MM.1S (cell line): ENCODE measurements at regions not wholly inside any gene's neighbourhood (a gene's known extent, or its start where the extent isn't known, plus 50 kb on each side); places are given as distances from the start of the nearest gene placed in this dataset.

Source experiments
- DNase-seq: peaks from one replicate; pipeline ENCODE4 v3.0.0-alpha.2; 2015
- H2AFZ ChIP-seq: fragments of 300-600 bp; sonication (generic); 2 replicates; pipeline ENCODE4 v1.6.0; 2016; ENCODE audit warnings: antibody characterized with exemption, low read length
- H3F3A ChIP-seq: fragments of 300-600 bp; sonication (generic); 2 replicates; pipeline ENCODE4 v1.6.1; 2016; ENCODE audit warnings: mild to moderate bottlenecking, antibody characterized with exemption, low read length, moderate library complexity, mixed read lengths; ENCODE audit not compliant: insufficient read depth
- H3K27ac ChIP-seq: fragments of 300-600 bp; sonication (generic); 2 replicates; pipeline ENCODE4 v1.5.1; 2016; ENCODE audit warnings: mild to moderate bottlenecking, low read length
- H3K27me3 ChIP-seq: fragments of 300-600 bp; sonication (generic); replicated peaks from 2 replicates; pipeline ENCODE4 v1.6.0; 2016; ENCODE audit warnings: low read length; ENCODE audit not compliant: insufficient read depth
- H3K36me3 ChIP-seq: fragments of 300-600 bp; sonication (generic); replicated peaks from 2 replicates; pipeline ENCODE4 v1.6.1; 2016; ENCODE audit warnings: mild to moderate bottlenecking, low read length, mixed read lengths; ENCODE audit not compliant: insufficient read depth
- H3K4me1 ChIP-seq: fragments of 300-600 bp; sonication (generic); 2 replicates; pipeline ENCODE4 v1.6.1; 2016; ENCODE audit warnings: low read length, mixed read lengths
- H3K4me2 ChIP-seq: fragments of 300-600 bp; sonication (generic); 2 replicates; pipeline ENCODE4 v1.6.0; 2016; ENCODE audit warnings: low read depth, low read length
- H3K4me3 ChIP-seq: fragments of 300-600 bp; sonication (generic); 2 replicates; pipeline ENCODE4 v1.5.1; 2016; ENCODE audit warnings: low read length, mixed read lengths
- H3K79me2 ChIP-seq: fragments of 300-600 bp; sonication (generic); 2 replicates; pipeline ENCODE4 v1.6.1; 2016; ENCODE audit warnings: mixed run types, low read length, mixed read lengths
- H3K9ac ChIP-seq: fragments of 300-600 bp; sonication (generic); 2 replicates; pipeline ENCODE4 v1.6.1; 2016; ENCODE audit warnings: low read length, mixed read lengths
- H3K9me2 ChIP-seq: fragments of 300-600 bp; sonication (generic); replicated peaks from 2 replicates; pipeline ENCODE4 v1.6.1; 2016; ENCODE audit warnings: mild to moderate bottlenecking, low read length, mixed read lengths; ENCODE audit not compliant: insufficient read depth
- H3K9me3 ChIP-seq: fragments of 300-600 bp; sonication (generic); replicated peaks from 2 replicates; pipeline ENCODE4 v1.6.1; 2016; ENCODE audit warnings: mild to moderate bottlenecking, low read length, mixed read lengths; ENCODE audit not compliant: insufficient read depth
- H4K20me1 ChIP-seq: fragments of 300-600 bp; sonication (generic); 2 replicates; pipeline ENCODE4 v1.6.1; 2016; ENCODE audit warnings: mild to moderate bottlenecking, low read length, moderate library complexity, mixed read lengths; ENCODE audit not compliant: insufficient read depth
- EZH2 ChIP-seq: fragments of 300-600 bp; sonication (generic); optimal IDR thresholded peaks from 2 replicates; pipeline ENCODE3; 2017; ENCODE audit warnings: low read depth, mild to moderate bottlenecking, antibody characterized with exemption, low read length, mixed read lengths
- EZH2phosphoT487 ChIP-seq: fragments of 300-600 bp; sonication (generic); IDR thresholded peaks from 2 replicates; pipeline ENCODE4 v1.6.1; 2018; ENCODE audit warnings: antibody characterized with exemption, low read length
- TF ChIP-seq, protein P1 (sequence below): fragments of 300-600 bp; sonication (generic); IDR thresholded peaks from 2 replicates; pipeline ENCODE4 v1.5.1; 2016; ENCODE audit warnings: antibody characterized with exemption, low read length, mixed read lengths

- no peaks in the 10 kb centered on the region for H3K9me2 ChIP-seq
- no peaks in the 10 kb centered on the region for H3F3A ChIP-seq
- H3K36me3 ChIP-seq = no peaks in the 10 kb centered on the region
- no peaks in the 10 kb centered on the region for H3K9me3 ChIP-seq
- no peaks in the 10 kb centered on the region for H3K27me3 ChIP-seq
- H3K9ac ChIP-seq = no peak overlapping the region
- H4K20me1 ChIP-seq = no peaks in the 10 kb centered on the region
- no peak overlapping the region for H3K4me2 ChIP-seq
- no peaks in the 10 kb centered on the region for H3K4me1 ChIP-seq
- H3K4me3 ChIP-seq = no peak overlapping the region
- TF ChIP-seq EZH2phosphoT487 (no peak), EZH2 (no peak)
- TF ChIP-seq, protein P1, sequence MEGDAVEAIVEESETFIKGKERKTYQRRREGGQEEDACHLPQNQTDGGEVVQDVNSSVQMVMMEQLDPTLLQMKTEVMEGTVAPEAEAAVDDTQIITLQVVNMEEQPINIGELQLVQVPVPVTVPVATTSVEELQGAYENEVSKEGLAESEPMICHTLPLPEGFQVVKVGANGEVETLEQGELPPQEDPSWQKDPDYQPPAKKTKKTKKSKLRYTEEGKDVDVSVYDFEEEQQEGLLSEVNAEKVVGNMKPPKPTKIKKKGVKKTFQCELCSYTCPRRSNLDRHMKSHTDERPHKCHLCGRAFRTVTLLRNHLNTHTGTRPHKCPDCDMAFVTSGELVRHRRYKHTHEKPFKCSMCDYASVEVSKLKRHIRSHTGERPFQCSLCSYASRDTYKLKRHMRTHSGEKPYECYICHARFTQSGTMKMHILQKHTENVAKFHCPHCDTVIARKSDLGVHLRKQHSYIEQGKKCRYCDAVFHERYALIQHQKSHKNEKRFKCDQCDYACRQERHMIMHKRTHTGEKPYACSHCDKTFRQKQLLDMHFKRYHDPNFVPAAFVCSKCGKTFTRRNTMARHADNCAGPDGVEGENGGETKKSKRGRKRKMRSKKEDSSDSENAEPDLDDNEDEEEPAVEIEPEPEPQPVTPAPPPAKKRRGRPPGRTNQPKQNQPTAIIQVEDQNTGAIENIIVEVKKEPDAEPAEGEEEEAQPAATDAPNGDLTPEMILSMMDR = no peak
- no peaks in the 10 kb centered on the region for H3K79me2 ChIP-seq
- no peak overlapping the region for H2AFZ ChIP-seq
- no peak overlapping the region for H3K27ac ChIP-seq
- no peak for DNase-seq
Observed at GRCh38 chr21:36575306-36575705, 95.4 kb upstream of the CLDN14 start.

DNA sequence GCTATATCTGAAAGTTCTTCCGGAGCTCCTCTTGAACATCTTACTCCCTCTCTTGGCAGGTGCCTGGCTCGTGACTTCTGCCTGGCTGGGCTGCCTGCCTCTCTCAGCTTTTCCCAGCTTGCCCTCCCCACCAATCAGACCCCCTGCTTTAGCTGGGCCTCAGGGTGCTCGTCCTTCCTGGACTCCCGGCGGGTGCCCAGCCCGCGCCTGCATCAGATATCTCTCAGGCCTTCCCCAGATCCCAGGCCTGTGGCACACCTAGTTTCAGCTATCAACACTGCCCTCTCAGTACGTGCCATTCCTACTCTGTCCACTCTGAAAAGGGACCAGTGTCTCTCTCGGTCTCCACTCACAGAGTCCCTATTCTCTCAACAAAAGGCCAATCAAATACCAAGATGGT, 96.5 kb upstream of the CLDN14 start:
- H3K4me2 ChIP-seq = no peak overlapping the region
- H3K27me3 ChIP-seq = no peaks in the 10 kb centered on the region
- H2AFZ ChIP-seq = no peak overlapping the region
- no peaks in the 10 kb centered on the region for H3K36me3 ChIP-seq
- H3F3A ChIP-seq = no peaks in the 10 kb centered on the region
- no peaks in the 10 kb centered on the region for H3K79me2 ChIP-seq
- no peak overlapping the region for H3K4me3 ChIP-seq
- no peak overlapping the region for H3K9ac ChIP-seq
- no peaks in the 10 kb centered on the region for H3K9me2 ChIP-seq
- no peak for DNase-seq
- no peak for TF ChIP-seq EZH2
- TF ChIP-seq, protein P1 = no peak
- no peak for TF ChIP-seq EZH2phosphoT487
- H3K9me3 ChIP-seq = no peaks in the 10 kb centered on the region
- no peak overlapping the region for H3K27ac ChIP-seq
- no peaks in the 10 kb centered on the region for H4K20me1 ChIP-seq
- no peaks in the 10 kb centered on the region for H3K4me1 ChIP-seq

DNA sequence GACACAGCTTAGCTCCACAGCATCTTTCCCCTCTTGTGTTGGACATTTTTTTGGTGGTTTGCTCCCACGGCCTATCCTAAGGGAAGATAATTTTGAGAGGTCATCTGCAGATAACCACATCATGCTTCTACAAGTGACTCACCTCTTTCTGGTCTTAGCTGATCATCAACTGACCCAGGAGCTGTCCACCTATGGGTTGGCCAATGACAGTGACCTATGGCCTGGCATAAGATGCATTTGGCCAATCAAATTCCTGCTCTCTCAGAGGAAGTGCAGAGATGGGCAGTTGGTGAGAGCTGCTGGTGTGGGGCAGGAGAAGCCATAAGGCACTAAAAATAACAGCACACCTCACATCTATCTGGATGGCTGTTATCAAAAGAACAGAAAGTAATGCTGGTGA, 100.0 kb upstream of the CLDN14 start:
- Histone ChIP-seq H3K9me2 (no peaks in the 10 kb centered on the region), H3K4me2 (no peak overlapping the region), H2AFZ (no peak overlapping the region), H3K27ac (no peak overlapping the region), H3K4me3 (no peak overlapping the region), H3K4me1 (no peaks in the 10 kb centered on the region), H4K20me1 (no peaks in the 10 kb centered on the region), H3K36me3 (no peaks in the 10 kb centered on the region), H3F3A (no peaks in the 10 kb centered on the region), H3K79me2 (no peaks in the 10 kb centered on the region), H3K27me3 (no peaks in the 10 kb centered on the region), H3K9ac (no peak overlapping the region), H3K9me3 (no peaks in the 10 kb centered on the region)
- no peak for DNase-seq
- TF ChIP-seq EZH2phosphoT487 (no peak), EZH2 (no peak)
- TF ChIP-seq, protein P1 = no peak
